OCI-LY7 (cell line): ENCODE measurements at regions not wholly inside any gene's neighbourhood (a gene's known extent, or its start where the extent isn't known, plus 50 kb on each side); places are given as distances from the start of the nearest gene placed in this dataset.

Source experiments
- BruUV-seq: library from RNA; stranded (reverse); fragments of 400-500 nt; replicated peaks from 2 replicates; lab custom pipeline; 2021; lab: Mats Ljungman, UMichigan
- CTCF ChIA-PET: fragments of 300-600 bp; sonication (Branson Sonifier 250); formaldehyde crosslinking; loops from one replicate; lab custom pipeline; 2022; ENCODE audit warnings: antibody characterized with exemption; ENCODE audit not compliant: unreplicated experiment; lab: Charles Lee
- POLR2A ChIA-PET: fragments of 300-600 bp; sonication (Branson Sonifier 250); formaldehyde crosslinking; loops from one replicate; lab custom pipeline; 2022; ENCODE audit warnings: antibody characterized with exemption; lab: Charles Lee
- DNase-seq: peaks from one replicate; pipeline ENCODE4 v3.0.0-alpha.2; 2015; ENCODE audit warnings: low spot score
- H2AFZ ChIP-seq: fragments of 200-600 bp; sonication (generic), shearing (Covaris generic); 2 replicates; pipeline ENCODE4 v1.6.1; 2014; ENCODE audit warnings: mild to moderate bottlenecking, antibody characterized with exemption, low read length, moderate library complexity
- H3K27ac ChIP-seq: fragments of 200-600 bp; sonication (generic); 2 replicates; pipeline ENCODE4 v1.5.1; 2014; ENCODE audit warnings: mixed run types, low read depth, mild to moderate bottlenecking, moderate library complexity, low read length, inconsistent platforms; ENCODE audit not compliant: poor library complexity, severe bottlenecking
- H3K36me3 ChIP-seq: fragments of 200-600 bp; sonication (generic); 2 replicates; pipeline ENCODE4 v1.6.1; 2014; ENCODE audit warnings: mild to moderate bottlenecking, antibody characterized with exemption, low read length, moderate library complexity, mixed read lengths; ENCODE audit not compliant: insufficient read depth
- H3K4me1 ChIP-seq: fragments of 200-600 bp; sonication (generic); 2 replicates; pipeline ENCODE4 v1.5.1; 2014; ENCODE audit warnings: mild to moderate bottlenecking, low read length; ENCODE audit not compliant: insufficient read depth, poor library complexity, severe bottlenecking
- H3K4me2 ChIP-seq: fragments of 200-600 bp; sonication (generic); 2 replicates; pipeline ENCODE4 v1.6.1; 2014; ENCODE audit warnings: mild to moderate bottlenecking, low read length
- H3K4me3 ChIP-seq: fragments of 200-600 bp; sonication (generic); 2 replicates; pipeline ENCODE4 v1.5.1; 2014; ENCODE audit warnings: mild to moderate bottlenecking, low read depth, low read length; ENCODE audit not compliant: poor library complexity, severe bottlenecking
- H3K79me2 ChIP-seq: fragments of 200-600 bp; sonication (generic); 2 replicates; pipeline ENCODE4 v1.6.1; 2016; ENCODE audit warnings: low read depth, mild to moderate bottlenecking, low read length, moderate library complexity, mixed read lengths; ENCODE audit not compliant: insufficient read depth
- H3K9me2 ChIP-seq: fragments of 200-600 bp; sonication (generic); 2 replicates; pipeline ENCODE4 v1.6.1; 2016; ENCODE audit warnings: mild to moderate bottlenecking, low read length, mixed read lengths; ENCODE audit not compliant: insufficient read depth
- H3K9me3 ChIP-seq: fragments of 200-600 bp; sonication (generic); 2 replicates; pipeline ENCODE4 v1.6.1; 2014; ENCODE audit warnings: mild to moderate bottlenecking, mixed run types, low read length, mixed read lengths
- H4K20me1 ChIP-seq: fragments of 200-600 bp; sonication (generic); 2 replicates; pipeline ENCODE4 v1.6.1; 2014; ENCODE audit warnings: mild to moderate bottlenecking, antibody characterized with exemption, low read length, moderate library complexity, mixed read lengths; ENCODE audit not compliant: insufficient read depth
- CTCF ChIP-seq: fragments of 200-600 bp; sonication (generic); conservative IDR thresholded peaks from 2 replicates; pipeline ENCODE4 v1.5.1; 2014; ENCODE audit warnings: mild to moderate bottlenecking, antibody characterized with exemption, low read length, moderate library complexity, mixed read lengths
- EZH2phosphoT487 ChIP-seq: fragments of 200-600 bp; sonication (generic); IDR thresholded peaks from 2 replicates; pipeline ENCODE4 v1.6.1; 2018; ENCODE audit warnings: low read depth, borderline replicate concordance, mild to moderate bottlenecking, mixed run types, antibody characterized with exemption, low read length, moderate library complexity, mixed read lengths
- intact Hi-C: fragments of 100-400 bp; cut with micrococcal nuclease; formaldehyde crosslinking; loops from one replicate; pipeline ENCODE4 v1.10.0; 2022; ENCODE audit not compliant: unreplicated experiment

GRCh38 chr13:26976313-26976712 lies 195.3 kb downstream of the USP12 start:
- H3K9me3 ChIP-seq, result no peaks in the 10 kb centered on the region

GRCh38 chr13:26973946-26974345 lies 197.7 kb downstream of the USP12 start:
- TF ChIP-seq CTCF (no peak), EZH2phosphoT487 (no peak)
- Histone ChIP-seq H3K9me3 (no peaks in the 10 kb centered on the region), H2AFZ (no peak overlapping the region), H3K79me2 (no peaks in the 10 kb centered on the region), H3K4me3 (no peak overlapping the region), H3K9me2 (no peaks in the 10 kb centered on the region), H3K4me1 (no peaks in the 10 kb centered on the region), H3K27ac (no peak overlapping the region), H3K36me3 (no peaks in the 10 kb centered on the region), H4K20me1 (no peaks in the 10 kb centered on the region), H3K4me2 (no peak overlapping the region)
- no TSS peak for BruUV-seq
- CTCF ChIA-PET, result no interaction called here
- no peak for DNase-seq
- POLR2A ChIA-PET, result no interaction called here
- intact Hi-C loops, result no loop called here

More at GRCh38 chr13:26976313-26976712, 195.3 kb downstream of the USP12 start:
- Histone ChIP-seq H3K79me2 (no peaks in the 10 kb centered on the region), H3K27ac (no peak overlapping the region), H3K4me3 (no peak overlapping the region), H3K36me3 (no peaks in the 10 kb centered on the region), H3K9me2 (no peaks in the 10 kb centered on the region), H3K4me1 (no peaks in the 10 kb centered on the region), H3K4me2 (no peak overlapping the region), H2AFZ (no peak overlapping the region), H4K20me1 (no peaks in the 10 kb centered on the region)
- TF ChIP-seq CTCF, result no peak
- TF ChIP-seq EZH2phosphoT487, result no peak
- CTCF ChIA-PET, result no interaction called here
- DNase-seq, result no peak
- POLR2A ChIA-PET, result no interaction called here
- BruUV-seq, result no TSS peak
- intact Hi-C loops, result no loop called here

- CTCF ChIA-PET, result no interaction called here
- POLR2A ChIA-PET, result no interaction called here
- no peaks in the 10 kb centered on the region for H4K20me1 ChIP-seq
- no TSS peak for BruUV-seq
- no peak for TF ChIP-seq EZH2phosphoT487
- no peak for TF ChIP-seq CTCF
- no peaks in the 10 kb centered on the region for H3K9me2 ChIP-seq
- H3K9me3 ChIP-seq, result no peaks in the 10 kb centered on the region
- H3K36me3 ChIP-seq, result no peaks in the 10 kb centered on the region
- H3K4me1 ChIP-seq, result no peaks in the 10 kb centered on the region
- no peak overlapping the region for H3K4me3 ChIP-seq
- no peaks in the 10 kb centered on the region for H3K79me2 ChIP-seq
- H2AFZ ChIP-seq, result no peak overlapping the region
- intact Hi-C loops, result no loop called here
- H3K4me2 ChIP-seq, result no peak overlapping the region
- no peak overlapping the region for H3K27ac ChIP-seq
- no peak for DNase-seq
These were observed 198.3 kb downstream of the USP12 start for GRCh38 chr13:26973295-26973694.
